ENCODE measurements at regions not wholly inside any gene's neighbourhood (a gene's known extent, or its start where the extent isn't known, plus 50 kb on each side); places are given as distances from the start of the nearest gene placed in this dataset.

DNA sequence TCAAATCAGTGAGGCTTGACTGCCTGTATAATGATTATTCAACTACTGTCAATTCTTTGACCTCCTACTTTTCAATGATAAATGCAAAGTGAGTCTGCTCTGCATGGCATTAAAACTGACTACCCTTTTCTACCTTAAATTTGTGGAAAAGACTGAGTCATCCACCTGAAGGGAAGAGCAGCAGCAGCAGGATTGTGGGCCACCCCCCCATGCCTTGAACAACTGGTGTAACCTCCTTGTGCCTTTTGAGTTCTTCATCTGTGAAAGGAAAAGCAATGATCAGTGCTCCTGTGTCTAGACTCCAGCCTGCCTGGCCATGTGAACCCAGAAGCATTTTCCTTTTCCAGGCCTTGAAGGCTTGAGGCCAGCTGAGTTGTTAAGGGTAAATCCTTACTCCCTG lies 102.9 kb downstream of the OSR1 start:
- no peak for TF ChIP-seq EP300 (IDR thresholded peaks at IDR 0.05)
- TF ChIP-seq CTCF (IDR thresholded peaks at IDR 0.05) = no peak
